GM12878 (cell line): ENCODE measurements at regions not wholly inside any gene's neighbourhood (a gene's known extent, or its start where the extent isn't known, plus 50 kb on each side); places are given as distances from the start of the nearest gene placed in this dataset.

ENCODE experiments used
- ATAC-seq: fragments of 200-7000 bp; cut with Tn5 transposase; 3 replicates; pipeline ENCODE4 v1.9.1; 2020; ENCODE audit warnings: mild to moderate bottlenecking, moderate library complexity
- BruUV-seq: library from RNA; stranded (reverse); fragments of 400-500 nt; replicated peaks from 2 replicates; lab custom pipeline; 2021; lab: Mats Ljungman, UMichigan
- CTCF ChIA-PET: fragments of 300-600 bp; sonication (Branson Sonifier 250); formaldehyde crosslinking; extraction: SDS; loops from one replicate; lab custom pipeline; 2021; ENCODE audit warnings: inconsistent platforms; lab: Yijun Ruan, JAX
- POLR2A ChIA-PET: fragments of 350-600 bp; formaldehyde crosslinking; extraction: SDS; loops from one replicate; lab custom pipeline; 2021; ENCODE audit warnings: inconsistent platforms; lab: Charles Lee
- RAD21 ChIA-PET: fragments of 300-600 bp; sonication (Branson Sonifier 250); formaldehyde crosslinking; loops from one replicate; lab custom pipeline; 2023; ENCODE audit warnings: antibody characterized with exemption; ENCODE audit not compliant: unreplicated experiment; lab: Charles Lee
- SMC1A ChIA-PET: fragments of 300-600 bp; sonication (Branson Sonifier 250); formaldehyde crosslinking; loops from one replicate; lab custom pipeline; 2023; ENCODE audit not compliant: unreplicated experiment, uncharacterized antibody; lab: Charles Lee
- DNase-seq: peaks from one replicate; pipeline ENCODE4 v3.0.0-alpha.2; 2011; ENCODE audit warnings: low read depth, low spot score
- FAIRE-seq: peaks from 3 replicates; lab custom pipeline; 2011; peaks lifted over from hg19 to GRCh38; lab: Jason Lieb, UNC
- H2AFZ ChIP-seq: 2 replicates; pipeline ENCODE4 v1.6.0; 2011; ENCODE audit warnings: low read depth, low read length, control low read depth; ENCODE audit not compliant: control insufficient read depth
- H3K27ac ChIP-seq: 2 replicates; pipeline ENCODE4 v1.5.1; 2011; ENCODE audit warnings: control low read depth; ENCODE audit not compliant: control insufficient read depth, insufficient read depth
- H3K27me3 ChIP-seq, 2 experiments: replicated peaks in 1 of 2; 2 replicates each; pipeline versions ENCODE4 v1.6.0 to v1.6.1; 2011; ENCODE audit warnings: low read length in 1 of 2; ENCODE audit not compliant: control insufficient read depth in 2 of 2, insufficient read depth in 2 of 2
- H3K36me3 ChIP-seq, 2 experiments: 2 replicates each; pipeline ENCODE4 v1.5.1; 2011; ENCODE audit warnings: low read length in 1 of 2; ENCODE audit not compliant: control insufficient read depth in 2 of 2, insufficient read depth in 2 of 2
- H3K4me1 ChIP-seq: 2 replicates; pipeline ENCODE4 v1.6.1; 2011; ENCODE audit warnings: mild to moderate bottlenecking, low read length, moderate library complexity, mixed read lengths; ENCODE audit not compliant: control insufficient read depth, insufficient read depth
- H3K4me2 ChIP-seq: 2 replicates; pipeline ENCODE4 v1.6.0; 2011; ENCODE audit warnings: control low read depth; ENCODE audit not compliant: control insufficient read depth, insufficient read depth
- H3K4me3 ChIP-seq: fragments of 200-600 bp; sonication (generic); 2 replicates; pipeline ENCODE4 v1.5.1; 2016
- H3K79me2 ChIP-seq: 2 replicates; pipeline ENCODE4 v1.6.0; 2011; ENCODE audit warnings: low read length; ENCODE audit not compliant: control insufficient read depth, insufficient read depth
- H3K9ac ChIP-seq: 2 replicates; pipeline ENCODE4 v1.8.0; 2011; ENCODE audit warnings: low read length, control low read depth, mixed read lengths; ENCODE audit not compliant: control insufficient read depth, insufficient read depth
- H3K9me3 ChIP-seq: replicated peaks from 3 replicates; pipeline ENCODE4 v1.5.1; 2011; ENCODE audit warnings: mild to moderate bottlenecking, low read length; ENCODE audit not compliant: control insufficient read depth, insufficient read depth
- H4K20me1 ChIP-seq: 2 replicates; pipeline ENCODE4 v1.6.0; 2011; ENCODE audit not compliant: control insufficient read depth, insufficient read depth
- BCLAF1 ChIP-seq: fragments of 450-650 bp; IDR thresholded peaks from 2 replicates; pipeline ENCODE4 v1.6.1; 2017; ENCODE audit warnings: antibody characterized with exemption, mild to moderate bottlenecking, moderate library complexity
- CREB1 ChIP-seq: IDR thresholded peaks from 2 replicates; pipeline ENCODE4 v1.6.1; 2012; ENCODE audit warnings: low read depth, mild to moderate bottlenecking, inconsistent platforms
- IKZF1 ChIP-seq: fragments of 450-650 bp; conservative IDR thresholded peaks from 2 replicates; pipeline ENCODE4 v1.6.1; 2017; ENCODE audit warnings: antibody characterized with exemption, mild to moderate bottlenecking
- MEF2A ChIP-seq: IDR thresholded peaks from 2 replicates; pipeline ENCODE4 v1.6.1; 2011; ENCODE audit warnings: low read depth, mild to moderate bottlenecking, low read length, moderate library complexity; ENCODE audit not compliant: insufficient read depth
- POLR2A ChIP-seq: IDR thresholded peaks from 2 replicates; pipeline ENCODE4 v1.6.1; 2011; ENCODE audit warnings: low read depth, mild to moderate bottlenecking, low read length
- POLR2AphosphoS2 ChIP-seq: IDR thresholded peaks from 2 replicates; pipeline ENCODE4 v1.6.1; 2011; ENCODE audit warnings: low read depth, mild to moderate bottlenecking, low read length, improper control_type of control experiment, moderate library complexity
- REST ChIP-seq: IDR thresholded peaks from 2 replicates; pipeline ENCODE4 v1.6.1; 2012; ENCODE audit warnings: mild to moderate bottlenecking, low read depth, low read length
- SREBF2 ChIP-seq: IDR thresholded peaks from 2 replicates; pipeline ENCODE4 v1.6.1; 2012; ENCODE audit warnings: mild to moderate bottlenecking, low read length
- TAF1 ChIP-seq: IDR thresholded peaks from 2 replicates; pipeline ENCODE4 v1.6.1; 2011; ENCODE audit warnings: mild to moderate bottlenecking, low read depth, low read length, borderline replicate concordance
- ZNF687 ChIP-seq: fragments of 450-650 bp; IDR thresholded peaks from 2 replicates; pipeline ENCODE4 v1.6.1; 2017; ENCODE audit warnings: mild to moderate bottlenecking, moderate library complexity
- WGBS: methylation state at CpG from one replicate; pipeline ENCODE4 v1.1.6; 2016; ENCODE audit warnings: low lambda C conversion rate; ENCODE audit not compliant: insufficient replicate concordance, insufficient coverage; ENCODE audit errors: missing lambda C conversion rate; 5-methylcytosine and 5-hydroxymethylcytosine counted together
- in situ Hi-C: fragments of 300-500 bp; cut with MboI; formaldehyde crosslinking; loops from 9 replicates; pipeline ENCODE4 v1.14.3; 2018; ENCODE audit warnings: mixed read lengths
- intact Hi-C: fragments of 100-400 bp; cut with micrococcal nuclease; formaldehyde crosslinking; loops from one replicate; pipeline ENCODE4 v1.14.2; 2022; ENCODE audit not compliant: unreplicated experiment
- TF ChIP-seq, protein P1 (sequence below): fragments of 450-650 bp; formaldehyde crosslinking; IDR thresholded peaks from 2 replicates; pipeline ENCODE4 v1.5.0; 2022; ENCODE audit warnings: mild to moderate bottlenecking, missing genetic modification characterization

GRCh38 chr6:133092199-133092598 lies 149.0 kb upstream of the EYA4 start:
- no peak overlapping the region for H3K4me2 ChIP-seq
- no peaks in the 10 kb centered on the region for H3K79me2 ChIP-seq
- no peak overlapping the region for H3K27ac ChIP-seq
- CTCF ChIA-PET, result no interaction called here
- H3K9ac ChIP-seq, result no peak overlapping the region
- FAIRE-seq (no peak), ATAC-seq (no peak), DNase-seq (no peak)
- H3K4me1 ChIP-seq, result no peaks in the 10 kb centered on the region
- POLR2A ChIA-PET, result no interaction called here
- H3K36me3 ChIP-seq, result no peaks in the 10 kb centered on the region
- no TSS peak for BruUV-seq
- SMC1A ChIA-PET, result no interaction called here
- H3K27me3 ChIP-seq, result peaks cover 0 to 1% of the 10 kb centered on the region in 2 experiments; a peak in 1 of 4 replicates
- RAD21 ChIA-PET, result no interaction called here
- H4K20me1 ChIP-seq, result no peaks in the 10 kb centered on the region
- H2AFZ ChIP-seq, result no peak overlapping the region
- 94% methylated on average over 1 of the region's 1 CpG for WGBS
- H3K4me3 ChIP-seq, result no peak overlapping the region
- in situ Hi-C loops (no loop called here), intact Hi-C loops (no loop called here)
- no peaks in the 10 kb centered on the region for H3K9me3 ChIP-seq
- TF ChIP-seq CREB1 (no peak), POLR2A (no peak), TAF1 (no peak), MEF2A (no peak), POLR2AphosphoS2 (no peak), BCLAF1 (no peak), SREBF2 (no peak), ZNF687 (no peak), IKZF1 (no peak), REST (no peak)
- TF ChIP-seq, protein P1, sequence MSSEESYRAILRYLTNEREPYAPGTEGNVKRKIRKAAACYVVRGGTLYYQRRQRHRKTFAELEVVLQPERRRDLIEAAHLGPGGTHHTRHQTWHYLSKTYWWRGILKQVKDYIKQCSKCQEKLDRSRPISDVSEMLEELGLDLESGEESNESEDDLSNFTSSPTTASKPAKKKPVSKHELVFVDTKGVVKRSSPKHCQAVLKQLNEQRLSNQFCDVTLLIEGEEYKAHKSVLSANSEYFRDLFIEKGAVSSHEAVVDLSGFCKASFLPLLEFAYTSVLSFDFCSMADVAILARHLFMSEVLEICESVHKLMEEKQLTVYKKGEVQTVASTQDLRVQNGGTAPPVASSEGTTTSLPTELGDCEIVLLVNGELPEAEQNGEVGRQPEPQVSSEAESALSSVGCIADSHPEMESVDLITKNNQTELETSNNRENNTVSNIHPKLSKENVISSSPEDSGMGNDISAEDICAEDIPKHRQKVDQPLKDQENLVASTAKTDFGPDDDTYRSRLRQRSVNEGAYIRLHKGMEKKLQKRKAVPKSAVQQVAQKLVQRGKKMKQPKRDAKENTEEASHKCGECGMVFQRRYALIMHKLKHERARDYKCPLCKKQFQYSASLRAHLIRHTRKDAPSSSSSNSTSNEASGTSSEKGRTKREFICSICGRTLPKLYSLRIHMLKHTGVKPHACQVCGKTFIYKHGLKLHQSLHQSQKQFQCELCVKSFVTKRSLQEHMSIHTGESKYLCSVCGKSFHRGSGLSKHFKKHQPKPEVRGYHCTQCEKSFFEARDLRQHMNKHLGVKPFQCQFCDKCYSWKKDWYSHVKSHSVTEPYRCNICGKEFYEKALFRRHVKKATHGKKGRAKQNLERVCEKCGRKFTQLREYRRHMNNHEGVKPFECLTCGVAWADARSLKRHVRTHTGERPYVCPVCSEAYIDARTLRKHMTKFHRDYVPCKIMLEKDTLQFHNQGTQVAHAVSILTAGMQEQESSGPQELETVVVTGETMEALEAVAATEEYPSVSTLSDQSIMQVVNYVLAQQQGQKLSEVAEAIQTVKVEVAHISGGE, result no peak
